ENCODE measurements at regions not wholly inside any gene's neighbourhood (a gene's known extent, or its start where the extent isn't known, plus 50 kb on each side); places are given as distances from the start of the nearest gene placed in this dataset.

DNA sequence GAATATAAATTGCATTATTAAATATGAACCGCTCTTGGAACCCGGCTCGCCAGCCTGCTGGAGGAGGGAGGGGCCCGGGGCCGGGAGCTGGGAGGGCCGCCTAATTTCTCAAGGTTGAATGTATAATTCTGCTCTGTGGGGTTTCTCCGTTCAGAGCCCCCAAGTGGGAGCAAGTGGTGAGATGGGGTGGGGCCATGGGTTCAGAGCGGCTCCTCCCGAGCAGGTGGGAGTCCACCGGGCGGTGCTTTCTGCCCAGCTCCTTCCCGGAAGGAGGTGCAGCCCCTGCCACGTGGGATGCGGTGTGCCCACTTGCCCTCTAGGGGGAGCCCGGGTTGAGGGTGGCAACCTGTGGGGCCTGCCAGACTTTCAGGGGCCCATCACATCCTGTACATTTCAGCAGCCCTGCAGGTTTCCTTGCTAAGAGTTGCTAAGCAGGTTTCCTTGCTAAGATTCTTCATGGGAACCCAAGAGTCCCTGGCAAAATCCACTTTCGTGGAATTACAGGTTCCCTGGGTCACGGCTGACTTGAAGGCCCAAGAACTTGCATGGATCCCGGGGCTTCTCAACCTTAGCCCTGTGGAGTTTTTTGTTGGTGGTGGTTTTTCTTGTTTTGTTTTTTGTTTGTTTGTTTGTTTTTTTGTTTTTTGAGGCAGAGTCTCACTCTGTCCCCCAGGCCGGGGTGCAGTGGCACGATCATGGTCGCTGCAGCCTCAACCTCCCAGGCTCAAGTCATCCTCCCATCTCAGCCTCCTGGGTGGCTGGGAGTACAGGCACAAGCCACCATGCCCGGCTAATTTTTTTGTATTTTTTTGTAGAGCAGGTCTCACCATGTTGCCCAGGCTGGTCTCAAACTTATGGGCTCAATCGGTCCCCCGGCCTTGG lies 196.7 kb upstream of the GSE1 start (continued):
- TF ChIP-seq, protein P1, sequence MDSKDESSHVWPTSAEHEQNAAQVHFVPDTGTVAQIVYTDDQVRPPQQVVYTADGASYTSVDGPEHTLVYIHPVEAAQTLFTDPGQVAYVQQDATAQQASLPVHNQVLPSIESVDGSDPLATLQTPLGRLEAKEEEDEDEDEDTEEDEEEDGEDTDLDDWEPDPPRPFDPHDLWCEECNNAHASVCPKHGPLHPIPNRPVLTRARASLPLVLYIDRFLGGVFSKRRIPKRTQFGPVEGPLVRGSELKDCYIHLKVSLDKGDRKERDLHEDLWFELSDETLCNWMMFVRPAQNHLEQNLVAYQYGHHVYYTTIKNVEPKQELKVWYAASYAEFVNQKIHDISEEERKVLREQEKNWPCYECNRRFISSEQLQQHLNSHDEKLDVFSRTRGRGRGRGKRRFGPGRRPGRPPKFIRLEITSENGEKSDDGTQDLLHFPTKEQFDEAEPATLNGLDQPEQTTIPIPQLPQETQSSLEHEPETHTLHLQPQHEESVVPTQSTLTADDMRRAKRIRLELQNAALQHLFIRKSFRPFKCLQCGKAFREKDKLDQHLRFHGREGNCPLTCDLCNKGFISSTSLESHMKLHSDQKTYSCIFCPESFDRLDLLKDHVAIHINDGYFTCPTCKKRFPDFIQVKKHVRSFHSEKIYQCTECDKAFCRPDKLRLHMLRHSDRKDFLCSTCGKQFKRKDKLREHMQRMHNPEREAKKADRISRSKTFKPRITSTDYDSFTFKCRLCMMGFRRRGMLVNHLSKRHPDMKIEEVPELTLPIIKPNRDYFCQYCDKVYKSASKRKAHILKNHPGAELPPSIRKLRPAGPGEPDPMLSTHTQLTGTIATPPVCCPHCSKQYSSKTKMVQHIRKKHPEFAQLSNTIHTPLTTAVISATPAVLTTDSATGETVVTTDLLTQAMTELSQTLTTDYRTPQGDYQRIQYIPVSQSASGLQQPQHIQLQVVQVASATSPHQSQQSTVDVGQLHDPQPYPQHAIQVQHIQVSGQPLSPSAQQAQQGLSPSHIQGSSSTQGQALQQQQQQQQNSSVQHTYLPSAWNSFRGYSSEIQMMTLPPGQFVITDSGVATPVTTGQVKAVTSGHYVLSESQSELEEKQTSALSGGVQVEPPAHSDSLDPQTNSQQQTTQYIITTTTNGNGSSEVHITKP (CRISPR knock-in tag; IDR thresholded peaks at IDR 0.05; ENCODE audit: low read depth) = no peak
- TF ChIP-seq SOX6 (IDR thresholded peaks at IDR 0.05) (no peak), SOX6 (CRISPR knock-in tag; IDR thresholded peaks at IDR 0.05) (no peak), ZNF891 (CRISPR knock-in tag; IDR thresholded peaks at IDR 0.05) (no peak), ARNT (IDR thresholded peaks at IDR 0.05) (no peak), HOXA5 (CRISPR knock-in tag; IDR thresholded peaks at IDR 0.05) (no peak), SAP130 (CRISPR knock-in tag; IDR thresholded peaks at IDR 0.05; ENCODE audit: low read depth) (peak; percentile 77), RARA (CRISPR knock-in tag; IDR thresholded peaks at IDR 0.05) (0 out of 2 replicates have a peak, but pooled peaks have one; percentile 14), SRF (IDR thresholded peaks at IDR 0.05; ENCODE audit: low read depth, low read length) (no peak), ZNF879 (CRISPR knock-in tag; IDR thresholded peaks at IDR 0.05) (no peak), RAD51 (IDR thresholded peaks at IDR 0.05; ENCODE audit: borderline replicate concordance) (no peak), TOE1 (CRISPR knock-in tag; IDR thresholded peaks at IDR 0.05) (no peak)
- TF ChIP-seq, protein P2, sequence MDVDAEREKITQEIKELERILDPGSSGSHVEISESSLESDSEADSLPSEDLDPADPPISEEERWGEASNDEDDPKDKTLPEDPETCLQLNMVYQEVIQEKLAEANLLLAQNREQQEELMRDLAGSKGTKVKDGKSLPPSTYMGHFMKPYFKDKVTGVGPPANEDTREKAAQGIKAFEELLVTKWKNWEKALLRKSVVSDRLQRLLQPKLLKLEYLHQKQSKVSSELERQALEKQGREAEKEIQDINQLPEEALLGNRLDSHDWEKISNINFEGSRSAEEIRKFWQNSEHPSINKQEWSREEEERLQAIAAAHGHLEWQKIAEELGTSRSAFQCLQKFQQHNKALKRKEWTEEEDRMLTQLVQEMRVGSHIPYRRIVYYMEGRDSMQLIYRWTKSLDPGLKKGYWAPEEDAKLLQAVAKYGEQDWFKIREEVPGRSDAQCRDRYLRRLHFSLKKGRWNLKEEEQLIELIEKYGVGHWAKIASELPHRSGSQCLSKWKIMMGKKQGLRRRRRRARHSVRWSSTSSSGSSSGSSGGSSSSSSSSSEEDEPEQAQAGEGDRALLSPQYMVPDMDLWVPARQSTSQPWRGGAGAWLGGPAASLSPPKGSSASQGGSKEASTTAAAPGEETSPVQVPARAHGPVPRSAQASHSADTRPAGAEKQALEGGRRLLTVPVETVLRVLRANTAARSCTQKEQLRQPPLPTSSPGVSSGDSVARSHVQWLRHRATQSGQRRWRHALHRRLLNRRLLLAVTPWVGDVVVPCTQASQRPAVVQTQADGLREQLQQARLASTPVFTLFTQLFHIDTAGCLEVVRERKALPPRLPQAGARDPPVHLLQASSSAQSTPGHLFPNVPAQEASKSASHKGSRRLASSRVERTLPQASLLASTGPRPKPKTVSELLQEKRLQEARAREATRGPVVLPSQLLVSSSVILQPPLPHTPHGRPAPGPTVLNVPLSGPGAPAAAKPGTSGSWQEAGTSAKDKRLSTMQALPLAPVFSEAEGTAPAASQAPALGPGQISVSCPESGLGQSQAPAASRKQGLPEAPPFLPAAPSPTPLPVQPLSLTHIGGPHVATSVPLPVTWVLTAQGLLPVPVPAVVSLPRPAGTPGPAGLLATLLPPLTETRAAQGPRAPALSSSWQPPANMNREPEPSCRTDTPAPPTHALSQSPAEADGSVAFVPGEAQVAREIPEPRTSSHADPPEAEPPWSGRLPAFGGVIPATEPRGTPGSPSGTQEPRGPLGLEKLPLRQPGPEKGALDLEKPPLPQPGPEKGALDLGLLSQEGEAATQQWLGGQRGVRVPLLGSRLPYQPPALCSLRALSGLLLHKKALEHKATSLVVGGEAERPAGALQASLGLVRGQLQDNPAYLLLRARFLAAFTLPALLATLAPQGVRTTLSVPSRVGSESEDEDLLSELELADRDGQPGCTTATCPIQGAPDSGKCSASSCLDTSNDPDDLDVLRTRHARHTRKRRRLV (CRISPR knock-in tag; IDR thresholded peaks at IDR 0.05) = no peak
- TF ChIP-seq, protein P3, sequence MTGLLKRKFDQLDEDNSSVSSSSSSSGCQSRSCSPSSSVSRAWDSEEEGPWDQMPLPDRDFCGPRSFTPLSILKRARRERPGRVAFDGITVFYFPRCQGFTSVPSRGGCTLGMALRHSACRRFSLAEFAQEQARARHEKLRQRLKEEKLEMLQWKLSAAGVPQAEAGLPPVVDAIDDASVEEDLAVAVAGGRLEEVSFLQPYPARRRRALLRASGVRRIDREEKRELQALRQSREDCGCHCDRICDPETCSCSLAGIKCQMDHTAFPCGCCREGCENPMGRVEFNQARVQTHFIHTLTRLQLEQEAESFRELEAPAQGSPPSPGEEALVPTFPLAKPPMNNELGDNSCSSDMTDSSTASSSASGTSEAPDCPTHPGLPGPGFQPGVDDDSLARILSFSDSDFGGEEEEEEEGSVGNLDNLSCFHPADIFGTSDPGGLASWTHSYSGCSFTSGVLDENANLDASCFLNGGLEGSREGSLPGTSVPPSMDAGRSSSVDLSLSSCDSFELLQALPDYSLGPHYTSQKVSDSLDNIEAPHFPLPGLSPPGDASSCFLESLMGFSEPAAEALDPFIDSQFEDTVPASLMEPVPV (CRISPR knock-in tag; IDR thresholded peaks at IDR 0.05) = no peak
- TF ChIP-seq, protein P4, sequence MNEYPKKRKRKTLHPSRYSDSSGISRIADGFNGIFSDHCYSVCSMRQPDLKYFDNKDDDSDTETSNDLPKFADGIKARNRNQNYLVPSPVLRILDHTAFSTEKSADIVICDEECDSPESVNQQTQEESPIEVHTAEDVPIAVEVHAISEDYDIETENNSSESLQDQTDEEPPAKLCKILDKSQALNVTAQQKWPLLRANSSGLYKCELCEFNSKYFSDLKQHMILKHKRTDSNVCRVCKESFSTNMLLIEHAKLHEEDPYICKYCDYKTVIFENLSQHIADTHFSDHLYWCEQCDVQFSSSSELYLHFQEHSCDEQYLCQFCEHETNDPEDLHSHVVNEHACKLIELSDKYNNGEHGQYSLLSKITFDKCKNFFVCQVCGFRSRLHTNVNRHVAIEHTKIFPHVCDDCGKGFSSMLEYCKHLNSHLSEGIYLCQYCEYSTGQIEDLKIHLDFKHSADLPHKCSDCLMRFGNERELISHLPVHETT (CRISPR knock-in tag; conservative IDR thresholded peaks at IDR 0.05) = no peak
